Neural cell (in vitro differentiated cells): ENCODE measurements at regions not wholly inside any gene's neighbourhood (a gene's known extent, or its start where the extent isn't known, plus 50 kb on each side); places are given as distances from the start of the nearest gene placed in this dataset.

Experiments used
- EZH2 ChIP-seq: fragments of 200-600, 300-800 bp; shearing (Covaris generic), sonication (generic); IDR thresholded peaks from 2 replicates; pipeline ENCODE4 v1.6.1; 2014; ENCODE audit warnings: antibody characterized with exemption, low read length, borderline replicate concordance, mild to moderate bottlenecking; ENCODE audit not compliant: insufficient read depth, poor library complexity, severe bottlenecking
- TAF1 ChIP-seq: IDR thresholded peaks from 2 replicates; pipeline ENCODE4 v1.6.1; 2012; ENCODE audit warnings: low read depth
- TF ChIP-seq, protein P1 (sequence below): fragments of 450-650 bp; IDR thresholded peaks from 2 replicates; pipeline ENCODE4 v1.5.1; 2014; ENCODE audit warnings: antibody characterized with exemption, mild to moderate bottlenecking, moderate library complexity; ENCODE audit not compliant: poor library complexity, severe bottlenecking
- TF ChIP-seq, protein P2 (sequence below): IDR thresholded peaks from 2 replicates; pipeline ENCODE4 v1.6.1; 2012; ENCODE audit warnings: borderline replicate concordance

DNA sequence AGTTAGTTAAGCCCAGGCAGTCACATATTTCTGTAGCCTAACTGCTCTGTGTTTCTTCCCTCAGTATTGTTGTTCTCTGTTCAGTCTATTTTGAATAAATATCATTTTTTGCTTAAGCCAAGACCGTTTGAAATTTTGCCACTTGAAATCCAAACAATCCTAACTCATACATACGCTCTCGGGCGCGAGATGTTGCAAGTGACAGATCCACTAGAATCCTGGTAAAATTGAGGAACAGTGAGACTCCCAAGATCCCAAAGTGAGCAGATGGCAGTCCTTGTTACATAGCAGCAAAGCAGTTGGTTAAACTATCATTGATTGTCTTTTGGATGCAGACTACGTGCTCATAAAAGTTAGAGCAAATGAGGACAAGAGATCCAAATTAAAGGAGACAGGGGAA, 625.4 kb downstream of the TBL1XR1 start:
- TF ChIP-seq, protein P1, sequence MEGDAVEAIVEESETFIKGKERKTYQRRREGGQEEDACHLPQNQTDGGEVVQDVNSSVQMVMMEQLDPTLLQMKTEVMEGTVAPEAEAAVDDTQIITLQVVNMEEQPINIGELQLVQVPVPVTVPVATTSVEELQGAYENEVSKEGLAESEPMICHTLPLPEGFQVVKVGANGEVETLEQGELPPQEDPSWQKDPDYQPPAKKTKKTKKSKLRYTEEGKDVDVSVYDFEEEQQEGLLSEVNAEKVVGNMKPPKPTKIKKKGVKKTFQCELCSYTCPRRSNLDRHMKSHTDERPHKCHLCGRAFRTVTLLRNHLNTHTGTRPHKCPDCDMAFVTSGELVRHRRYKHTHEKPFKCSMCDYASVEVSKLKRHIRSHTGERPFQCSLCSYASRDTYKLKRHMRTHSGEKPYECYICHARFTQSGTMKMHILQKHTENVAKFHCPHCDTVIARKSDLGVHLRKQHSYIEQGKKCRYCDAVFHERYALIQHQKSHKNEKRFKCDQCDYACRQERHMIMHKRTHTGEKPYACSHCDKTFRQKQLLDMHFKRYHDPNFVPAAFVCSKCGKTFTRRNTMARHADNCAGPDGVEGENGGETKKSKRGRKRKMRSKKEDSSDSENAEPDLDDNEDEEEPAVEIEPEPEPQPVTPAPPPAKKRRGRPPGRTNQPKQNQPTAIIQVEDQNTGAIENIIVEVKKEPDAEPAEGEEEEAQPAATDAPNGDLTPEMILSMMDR: no peak
- TF ChIP-seq EZH2 (no peak), TAF1 (no peak)
- TF ChIP-seq, protein P2, sequence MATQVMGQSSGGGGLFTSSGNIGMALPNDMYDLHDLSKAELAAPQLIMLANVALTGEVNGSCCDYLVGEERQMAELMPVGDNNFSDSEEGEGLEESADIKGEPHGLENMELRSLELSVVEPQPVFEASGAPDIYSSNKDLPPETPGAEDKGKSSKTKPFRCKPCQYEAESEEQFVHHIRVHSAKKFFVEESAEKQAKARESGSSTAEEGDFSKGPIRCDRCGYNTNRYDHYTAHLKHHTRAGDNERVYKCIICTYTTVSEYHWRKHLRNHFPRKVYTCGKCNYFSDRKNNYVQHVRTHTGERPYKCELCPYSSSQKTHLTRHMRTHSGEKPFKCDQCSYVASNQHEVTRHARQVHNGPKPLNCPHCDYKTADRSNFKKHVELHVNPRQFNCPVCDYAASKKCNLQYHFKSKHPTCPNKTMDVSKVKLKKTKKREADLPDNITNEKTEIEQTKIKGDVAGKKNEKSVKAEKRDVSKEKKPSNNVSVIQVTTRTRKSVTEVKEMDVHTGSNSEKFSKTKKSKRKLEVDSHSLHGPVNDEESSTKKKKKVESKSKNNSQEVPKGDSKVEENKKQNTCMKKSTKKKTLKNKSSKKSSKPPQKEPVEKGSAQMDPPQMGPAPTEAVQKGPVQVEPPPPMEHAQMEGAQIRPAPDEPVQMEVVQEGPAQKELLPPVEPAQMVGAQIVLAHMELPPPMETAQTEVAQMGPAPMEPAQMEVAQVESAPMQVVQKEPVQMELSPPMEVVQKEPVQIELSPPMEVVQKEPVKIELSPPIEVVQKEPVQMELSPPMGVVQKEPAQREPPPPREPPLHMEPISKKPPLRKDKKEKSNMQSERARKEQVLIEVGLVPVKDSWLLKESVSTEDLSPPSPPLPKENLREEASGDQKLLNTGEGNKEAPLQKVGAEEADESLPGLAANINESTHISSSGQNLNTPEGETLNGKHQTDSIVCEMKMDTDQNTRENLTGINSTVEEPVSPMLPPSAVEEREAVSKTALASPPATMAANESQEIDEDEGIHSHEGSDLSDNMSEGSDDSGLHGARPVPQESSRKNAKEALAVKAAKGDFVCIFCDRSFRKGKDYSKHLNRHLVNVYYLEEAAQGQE: no peak
